Endothelial cell of umbilical vein (primary cell): ENCODE measurements at regions not wholly inside any gene's neighbourhood (a gene's known extent, or its start where the extent isn't known, plus 50 kb on each side); places are given as distances from the start of the nearest gene placed in this dataset.
A peak's percentile ranks its signal among the peaks of the same experiment; 100 is the strongest.

Source experiments
- BruUV-seq: library from RNA; stranded (reverse); fragments of 400-500 nt; replicated peaks from 2 replicates; lab custom pipeline; 2021; lab: Mats Ljungman, UMichigan
- CTCF ChIA-PET: fragments of 300-600, 350-600 bp; sonication (Branson Sonifier 250); formaldehyde crosslinking; loops from one replicate; lab custom pipeline; 2021; ENCODE audit warnings: antibody characterized with exemption, inconsistent platforms; lab: Charles Lee
- POLR2A ChIA-PET: fragments of 300-600, 350-600 bp; sonication (Branson Sonifier 250); formaldehyde crosslinking; loops from one replicate; lab custom pipeline; 2021; ENCODE audit warnings: antibody characterized with exemption, inconsistent platforms; lab: Charles Lee
- DNase-seq: peaks from one replicate; pipeline ENCODE4 v3.0.0-alpha.2; 2011; ENCODE audit warnings: low read depth, low spot score
- FAIRE-seq: peaks from 2 replicates; lab custom pipeline; 2011; peaks lifted over from hg19 to GRCh38; lab: Jason Lieb, UNC
- H2AFZ ChIP-seq: 2 replicates; pipeline ENCODE4 v1.6.0; 2012; ENCODE audit warnings: low read depth, low read length, control low read depth, inconsistent platforms
- H3K27ac ChIP-seq: 2 replicates; pipeline ENCODE4 v1.5.1; 2011; ENCODE audit warnings: low read depth, mild to moderate bottlenecking, control low read depth, low read length, moderate library complexity; ENCODE audit not compliant: insufficient read depth
- H3K27me3 ChIP-seq, 2 experiments: 2 replicates each; pipeline versions ENCODE4 v1.6.0 to v1.6.1; 2011; ENCODE audit warnings: low read length in 2 of 2, mixed read lengths in 1 of 2; ENCODE audit not compliant: control insufficient read depth in 2 of 2, insufficient read depth in 2 of 2
- H3K36me3 ChIP-seq, 2 experiments: 2 replicates in 1 of 2; 3 replicates in 1 of 2; pipeline ENCODE4 v1.5.1; 2011; ENCODE audit warnings: low read length in 2 of 2, mild to moderate bottlenecking in 1 of 2, moderate library complexity in 1 of 2; ENCODE audit not compliant: control insufficient read depth in 2 of 2, insufficient read depth in 2 of 2; ENCODE audit errors: extremely low read depth in 1 of 2
- H3K4me1 ChIP-seq: 3 replicates; pipeline ENCODE4 v1.5.1; 2011; ENCODE audit warnings: mild to moderate bottlenecking, low read length; ENCODE audit not compliant: control insufficient read depth, insufficient read depth; ENCODE audit errors: extremely low read depth
- H3K4me2 ChIP-seq: 2 replicates; pipeline ENCODE4 v1.6.1; 2011; ENCODE audit warnings: low read length, control low read depth, mixed read lengths; ENCODE audit not compliant: insufficient read depth
- H3K4me3 ChIP-seq, 3 experiments: fragments of 200-600 bp in 1 of 3; sonication (generic), shearing (Covaris generic) in 1 of 3; replicated peaks in 1 of 3; 2 replicates each; pipeline ENCODE4 v1.5.1; 2011 to 2016; ENCODE audit warnings: control low read depth in 3 of 3, low read length in 3 of 3, mild to moderate bottlenecking in 2 of 3, inconsistent platforms in 1 of 3, low read depth in 1 of 3, moderate library complexity in 1 of 3; ENCODE audit not compliant: insufficient read depth in 1 of 3
- H3K79me2 ChIP-seq: 2 replicates; pipeline ENCODE4 v1.6.0; 2012; ENCODE audit warnings: low read length, inconsistent platforms; ENCODE audit not compliant: control insufficient read depth, insufficient read depth
- H3K9ac ChIP-seq: replicated peaks from 2 replicates; pipeline ENCODE3; 2011; ENCODE audit warnings: low read length, control low read depth; ENCODE audit not compliant: insufficient read depth; ENCODE audit errors: extremely low read depth
- H3K9me1 ChIP-seq: replicated peaks from 3 replicates; pipeline ENCODE4 v1.6.0; 2011; ENCODE audit warnings: mild to moderate bottlenecking, low read length; ENCODE audit not compliant: control insufficient read depth, insufficient read depth; ENCODE audit errors: extremely low read depth
- H3K9me3 ChIP-seq: replicated peaks from 2 replicates; pipeline ENCODE4 v1.5.1; 2012; ENCODE audit warnings: low read length, inconsistent platforms; ENCODE audit not compliant: control insufficient read depth, insufficient read depth
- H4K20me1 ChIP-seq: replicated peaks from 2 replicates; pipeline ENCODE3; 2011; ENCODE audit warnings: mild to moderate bottlenecking, low read length; ENCODE audit not compliant: control insufficient read depth, insufficient read depth; ENCODE audit errors: extremely low read depth
- CTCF ChIP-seq, 2 donors: IDR thresholded peaks; 1 replicate in 1 of 2; 2 replicates in 1 of 2; pipeline ENCODE4 v1.5.1; 2011; ENCODE audit warnings: low read length in 2 of 2, mild to moderate bottlenecking in 2 of 2, moderate library complexity in 2 of 2, control low read depth in 1 of 2, inconsistent platforms in 1 of 2, low read depth in 1 of 2; ENCODE audit not compliant: insufficient read depth in 1 of 2; ENCODE audit errors: extremely low read depth in 1 of 2
- EZH2 ChIP-seq: IDR thresholded peaks from 2 replicates; pipeline ENCODE4 v1.6.1; 2012; ENCODE audit warnings: borderline replicate concordance, low read depth, mild to moderate bottlenecking, moderate library complexity, low read length, inconsistent platforms; ENCODE audit not compliant: severe bottlenecking
- FOS ChIP-seq: IDR thresholded peaks from 2 replicates; pipeline ENCODE4 v1.6.1; 2011; ENCODE audit warnings: mild to moderate bottlenecking, low read length, moderate library complexity, borderline replicate concordance; ENCODE audit not compliant: insufficient read depth
- GATA2 ChIP-seq: IDR thresholded peaks from 2 replicates; pipeline ENCODE4 v1.7.0; 2011; ENCODE audit warnings: low read depth, mild to moderate bottlenecking, moderate library complexity, mixed read lengths, low read length; ENCODE audit not compliant: insufficient read length, insufficient read depth
- JUN ChIP-seq: IDR thresholded peaks from 2 replicates; pipeline ENCODE4 v1.6.1; 2011; ENCODE audit warnings: borderline replicate concordance, low read depth; ENCODE audit not compliant: insufficient read length, insufficient read depth
- MAX ChIP-seq: IDR thresholded peaks from 2 replicates; pipeline ENCODE4 v1.6.1; 2011; ENCODE audit not compliant: insufficient read depth, insufficient read length
- POLR2A ChIP-seq: IDR thresholded peaks from 2 replicates; pipeline ENCODE4 v1.6.1; 2012; ENCODE audit warnings: low read depth, mild to moderate bottlenecking, control low read depth, low read length
- POLR2AphosphoS5 ChIP-seq: IDR thresholded peaks from 2 replicates; pipeline ENCODE4 v1.6.1; 2012; ENCODE audit warnings: low read depth, mild to moderate bottlenecking, control low read depth, low read length, moderate library complexity; ENCODE audit not compliant: insufficient read depth
- dilution Hi-C: fragments of 300-500 bp; cut with MboI; formaldehyde crosslinking; loops from one replicate; pipeline ENCODE4 v1.15.0; 2019; ENCODE audit warnings: low sequenced_read_pairs; ENCODE audit not compliant: extremely low pct_ligation_motif_present
- intact Hi-C: fragments of 100-400 bp; cut with micrococcal nuclease; formaldehyde crosslinking; loops from one replicate; pipeline ENCODE4 v1.10.0; 2022

GRCh38 chr11:38791346-38791961 lies 2193.4 kb upstream of the RAG2 start:
- no peak overlapping the region for H3K9ac ChIP-seq
- intact Hi-C loops: loop anchor here (5.0 kb wide), 2 partner anchors 1501 to 1789 kb away; no protein-coding TSS in a partner anchor
- H2AFZ ChIP-seq: no peak overlapping the region
- no peaks in the 10 kb centered on the region for H3K9me1 ChIP-seq
- ChIA-PET POLR2A (no interaction called here), CTCF (interaction anchor here (0.6 to 3.4 kb wide), 17 partner anchors 8 to 1847 kb away, joined by 3 to 35 read pairs (median 3); no protein-coding TSS in a partner anchor)
- H3K4me2 ChIP-seq: no peak overlapping the region
- no peaks in the 10 kb centered on the region for H3K36me3 ChIP-seq
- FAIRE-seq (no peak), DNase-seq (peak; percentile 51)
- no peak overlapping the region for H3K27ac ChIP-seq
- no peak for TF ChIP-seq GATA2
- no peak for TF ChIP-seq MAX
- no peak for TF ChIP-seq EZH2
- TF ChIP-seq POLR2AphosphoS5: no peak
- no peak for TF ChIP-seq POLR2A
- TF ChIP-seq JUN: no peak
- TF ChIP-seq FOS: no peak
- peak; percentile 57 for TF ChIP-seq CTCF (IDR thresholded peaks at IDR 0.05; ENCODE audit: extremely low read depth in 1 of 2, insufficient read depth in 1 of 2, low read depth in 1 of 2, low read length in 2 of 2)
- no peaks in the 10 kb centered on the region for H3K27me3 ChIP-seq
- dilution Hi-C loops: no loop called here
- H4K20me1 ChIP-seq: no peaks in the 10 kb centered on the region
- BruUV-seq: no TSS peak
- H3K79me2 ChIP-seq: no peaks in the 10 kb centered on the region
- H3K4me1 ChIP-seq: no peaks in the 10 kb centered on the region
- H3K4me3 ChIP-seq: no peak overlapping the region
- H3K9me3 ChIP-seq: no peaks in the 10 kb centered on the region
